ENCODE measurements at regions not wholly inside any gene's neighbourhood (a gene's known extent, or its start where the extent isn't known, plus 50 kb on each side); places are given as distances from the start of the nearest gene placed in this dataset.

GRCh38 chr13:79081942-79082341 lies 324.1 kb downstream of the RBM26 start:
- DNase-seq, result no peak

- no peak for DNase-seq
Observed at GRCh38 chr13:79079351-79079839, 326.7 kb downstream of the RBM26 start.

DNA sequence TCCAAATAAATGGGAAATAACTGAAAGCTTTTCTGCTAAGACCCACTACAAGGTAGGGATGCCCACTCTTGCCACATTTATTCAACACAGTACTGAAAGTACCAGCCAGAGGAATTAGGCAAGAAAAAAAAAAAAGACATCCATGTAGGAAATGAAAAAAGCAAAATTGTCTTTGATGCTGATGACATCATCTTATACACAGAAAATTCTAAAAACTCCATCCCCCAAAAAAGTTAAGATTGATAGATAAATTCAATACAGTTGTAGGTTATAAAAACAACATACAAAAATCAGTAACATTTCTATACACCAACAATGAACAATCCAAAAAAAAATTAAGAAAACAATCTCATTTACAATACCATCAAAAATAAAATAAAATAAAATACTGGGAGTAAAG lies 330.4 kb downstream of the RBM26 start:
- no peak for DNase-seq

DNA sequence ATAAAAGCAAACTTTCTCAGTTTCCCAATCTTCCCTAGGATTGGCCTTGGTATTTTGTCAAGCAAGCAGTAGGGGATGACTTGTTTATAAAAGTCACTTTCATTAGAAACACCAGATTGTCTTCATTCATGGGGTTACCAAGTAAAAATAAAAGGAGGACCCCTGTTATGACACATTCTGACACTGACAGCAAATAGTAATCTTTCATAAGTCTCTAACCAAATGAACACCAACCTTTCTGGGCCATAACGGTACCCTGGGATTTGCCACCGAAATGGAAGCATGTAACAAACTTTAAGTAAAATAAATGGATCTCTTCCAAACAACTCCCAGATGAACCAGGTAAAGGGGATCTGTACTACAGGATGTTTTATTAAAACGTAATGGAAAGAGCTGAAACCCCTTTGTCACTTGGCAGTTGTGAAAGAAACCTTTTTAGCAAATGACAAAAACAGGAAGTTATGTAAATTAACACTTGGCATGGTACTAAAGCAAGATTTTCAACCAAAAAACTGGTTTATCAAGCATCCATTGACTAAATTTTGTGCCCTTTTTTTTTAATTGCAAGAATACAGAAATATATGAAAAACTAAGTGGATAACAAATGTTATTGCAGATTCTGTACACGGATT lies 335.6 kb downstream of the RBM26 start:
- DNase-seq, result no peak

DNA sequence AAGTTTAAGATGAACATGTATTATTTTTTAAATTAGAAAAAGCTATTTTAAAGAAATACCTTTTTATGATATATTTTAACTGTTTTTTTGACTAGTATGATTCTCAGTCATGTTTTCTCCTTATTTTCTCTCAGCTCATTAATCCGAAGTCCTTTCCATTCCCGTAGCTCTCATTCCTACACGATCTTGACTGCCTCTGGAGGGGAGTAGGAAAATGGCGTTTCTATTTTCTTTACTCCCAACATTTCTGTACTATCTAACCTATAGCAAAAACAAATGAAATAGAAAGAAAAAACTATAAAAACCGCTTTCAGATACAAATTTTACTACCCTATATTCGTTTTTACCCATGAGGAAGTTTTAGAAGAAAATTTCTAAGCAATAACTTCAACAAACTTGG lies 343.8 kb downstream of the RBM26 start:
- DNase-seq, result no peak

DNA sequence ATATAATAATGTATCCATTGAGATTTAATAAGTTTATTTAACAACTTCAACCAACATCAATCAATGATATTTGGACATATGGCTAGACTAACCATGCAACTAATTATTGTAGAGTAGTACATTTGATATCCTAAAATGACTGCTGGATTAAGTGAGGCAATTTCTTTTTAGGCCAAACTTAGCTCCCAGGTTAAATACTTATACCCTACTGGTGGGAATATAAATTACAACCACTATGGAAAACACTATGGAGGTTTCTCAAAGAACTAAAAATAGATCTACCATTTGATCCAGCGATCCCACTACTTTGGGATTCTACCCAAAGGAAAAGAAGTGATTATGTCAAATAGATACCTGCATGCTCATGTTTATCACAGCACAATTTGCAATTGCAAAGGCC lies 345.8 kb downstream of the RBM26 start:
- DNase-seq, result no peak

GRCh38 chr13:79056706-79057105 lies 349.3 kb downstream of the RBM26 start:
- DNase-seq, result no peak

- DNase-seq, result no peak
Observed at GRCh38 chr13:79051472-79051871, 354.6 kb downstream of the RBM26 start.

- DNase-seq, result no peak
Observed at GRCh38 chr13:79044415-79044814, 361.6 kb downstream of the RBM26 start.

DNA sequence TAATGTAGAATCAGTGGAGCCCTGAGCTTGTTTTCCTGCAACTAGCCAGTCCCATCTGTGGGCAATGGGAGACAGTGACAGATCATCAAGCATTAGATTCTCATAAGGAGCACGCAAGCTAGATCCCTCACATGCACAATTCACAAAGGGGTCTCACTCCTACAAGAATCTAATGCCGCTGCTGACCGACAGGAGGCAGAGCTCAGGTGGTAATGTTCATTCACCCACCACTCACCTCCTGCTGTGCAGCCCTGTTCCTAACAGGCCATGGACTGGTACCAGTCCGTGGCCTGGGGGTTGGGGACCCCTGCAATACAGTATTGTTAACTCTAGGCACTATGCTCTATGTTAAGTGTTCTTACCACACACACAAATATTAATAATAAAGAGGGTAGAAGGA lies 362.8 kb downstream of the RBM26 start:
- no peak for DNase-seq

- no peak for DNase-seq
Observed at GRCh38 chr13:79037197-79037596, 368.9 kb downstream of the RBM26 start.

GRCh38 chr13:79034341-79034740 lies 371.7 kb downstream of the RBM26 start:
- no peak for DNase-seq

- peak; percentile 24 for DNase-seq
Observed at GRCh38 chr13:79030513-79030912, 371.6 kb upstream of the OBI1 start.

DNA sequence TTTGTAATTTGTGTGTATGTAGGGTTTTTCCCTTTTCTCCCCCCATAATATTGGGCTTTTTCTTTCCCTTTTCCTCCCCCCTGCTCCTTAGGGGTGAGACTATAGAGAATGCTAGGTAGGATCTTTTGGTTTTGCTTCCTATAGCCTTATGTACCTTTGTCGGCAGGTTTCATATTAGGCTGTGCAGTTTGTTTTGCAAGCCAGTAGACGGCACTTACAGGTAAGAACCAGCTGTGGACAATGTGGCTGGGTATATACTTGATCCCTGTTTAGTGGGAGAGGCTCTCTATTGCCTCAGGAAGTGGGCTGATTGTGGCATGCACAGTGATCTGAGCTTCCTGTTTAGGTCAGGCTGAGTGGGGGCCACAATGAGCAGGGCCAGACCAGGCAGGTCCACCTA lies 359.2 kb upstream of the OBI1 start:
- DNase-seq, result no peak

DNA sequence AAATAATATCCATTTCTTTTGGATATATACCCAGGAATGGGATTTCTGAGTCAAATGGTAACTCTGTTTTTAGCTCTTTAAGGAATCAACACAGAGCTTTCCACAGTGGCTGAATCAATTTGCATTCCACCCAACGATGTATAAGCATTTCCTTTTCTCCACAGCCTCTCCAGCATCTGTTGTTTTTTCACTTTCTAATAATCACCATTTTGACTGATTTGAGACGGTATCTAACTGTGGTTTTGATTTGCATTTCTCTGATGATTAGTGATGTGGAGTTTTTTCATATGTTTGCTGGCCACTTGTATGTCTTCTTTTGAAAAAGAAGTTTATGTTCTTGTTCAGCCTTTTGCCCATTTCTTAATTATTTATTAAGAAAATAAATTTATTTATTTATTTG lies 352.2 kb upstream of the OBI1 start:
- no peak for DNase-seq

DNA sequence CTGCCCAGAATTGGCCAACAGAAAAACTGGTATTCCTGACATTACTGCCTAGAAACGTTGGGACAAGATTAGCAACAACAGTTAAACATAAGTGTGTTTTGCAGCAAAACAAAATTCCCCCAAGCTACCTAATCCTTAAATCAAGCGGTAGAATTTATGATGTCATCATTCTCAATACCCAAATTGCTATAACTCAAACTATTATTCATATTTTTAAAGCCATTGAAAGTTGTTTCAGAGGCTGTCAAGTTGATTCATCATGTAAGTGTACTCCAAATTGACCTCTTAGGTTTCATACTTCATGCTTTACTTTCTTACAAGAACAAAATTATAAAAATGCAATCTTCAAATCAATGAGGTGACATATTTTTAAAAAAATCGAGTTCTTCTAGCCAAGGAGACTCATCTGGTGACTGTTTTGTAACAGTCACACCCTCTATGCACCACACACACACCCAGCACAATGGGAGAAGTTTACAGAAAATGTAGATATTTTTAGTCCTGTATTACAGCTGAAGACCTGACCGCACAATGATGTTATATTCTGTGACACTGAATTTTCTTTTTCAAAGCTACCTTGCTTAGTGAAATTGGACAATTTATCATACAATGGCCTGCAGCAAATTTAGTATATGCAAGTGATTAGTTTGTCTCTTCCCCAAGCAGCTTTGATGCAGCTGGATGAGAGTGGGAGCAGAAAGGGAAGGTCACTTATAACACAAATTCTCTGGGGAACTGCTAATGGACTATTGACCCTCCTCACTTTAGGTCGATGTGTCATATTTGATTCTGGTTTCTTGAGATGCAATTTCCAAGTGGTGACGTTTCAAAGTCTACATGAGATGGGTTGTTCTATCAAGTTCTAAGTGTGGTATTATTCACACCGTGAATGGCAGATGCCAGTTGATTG lies 345.3 kb upstream of the OBI1 start:
- DNase-seq, result no peak

- no peak for DNase-seq
Observed at GRCh38 chr13:78999494-78999893, 340.5 kb upstream of the OBI1 start.

- DNase-seq, result no peak
Observed at GRCh38 chr13:78998630-78999315, 339.8 kb upstream of the OBI1 start.

DNA sequence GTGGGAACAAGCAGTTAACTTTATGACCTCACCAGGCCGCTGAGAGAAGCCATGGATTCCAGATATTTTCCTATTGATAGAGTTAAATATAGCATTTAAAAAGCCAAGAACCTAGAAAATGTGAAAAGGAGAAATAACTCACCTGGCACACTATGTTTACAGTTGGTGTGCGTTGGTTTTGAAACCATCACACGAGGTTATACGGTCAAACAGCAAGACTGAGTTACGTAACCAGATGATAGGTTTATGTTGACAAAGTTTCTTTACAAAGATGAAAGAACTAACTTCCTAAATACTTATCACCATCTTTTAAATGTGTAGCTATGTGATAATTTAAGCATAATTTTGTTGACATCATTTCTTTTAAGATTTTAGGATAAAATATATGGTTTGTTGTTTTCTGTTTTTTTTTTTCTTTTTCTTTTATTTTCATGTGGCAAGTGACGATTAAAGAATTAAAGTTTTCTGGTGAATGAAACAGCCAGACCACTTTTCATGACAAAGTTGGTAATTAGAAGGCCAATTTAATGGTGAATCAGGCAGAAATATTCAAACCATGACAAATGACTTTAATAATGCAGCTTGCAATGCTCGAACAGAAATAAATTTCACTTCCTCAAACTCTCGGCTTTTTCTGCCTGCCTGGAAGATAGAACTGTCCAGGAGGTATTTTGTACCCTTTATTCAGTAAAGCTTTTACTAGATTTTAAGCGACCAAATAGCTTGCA lies 339.1 kb upstream of the OBI1 start:
- no peak for DNase-seq

- no peak for DNase-seq
Observed at GRCh38 chr13:78993792-78994191, 334.8 kb upstream of the OBI1 start.

DNA sequence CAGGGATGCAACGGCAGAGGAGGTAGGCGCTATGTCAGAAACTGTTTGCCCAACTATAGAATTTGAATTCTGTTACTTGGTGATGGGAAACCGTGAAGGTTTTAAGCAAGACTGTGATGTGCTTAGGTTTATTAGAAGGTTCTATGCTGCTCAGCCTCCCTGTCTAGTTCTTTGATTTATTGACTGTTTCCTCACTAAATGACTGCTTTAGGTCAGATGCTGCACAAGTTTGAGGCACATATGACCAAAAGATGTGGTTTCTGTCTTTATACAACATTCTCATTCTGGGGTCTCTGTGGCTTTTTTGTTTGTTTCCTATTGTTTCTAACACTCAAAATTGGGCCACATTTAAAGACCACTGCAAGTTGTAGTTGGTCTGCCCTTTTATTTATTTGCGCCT lies 323.0 kb upstream of the OBI1 start:
- no peak for DNase-seq

GRCh38 chr13:78979349-78979748 lies 320.4 kb upstream of the OBI1 start:
- DNase-seq, result no peak

All from tongue (tissue), 1 donor.